ENCODE measurements at regions not wholly inside any gene's neighbourhood (a gene's known extent, or its start where the extent isn't known, plus 50 kb on each side); places are given as distances from the start of the nearest gene placed in this dataset.
A peak's percentile ranks its signal among the peaks of the same experiment; 100 is the strongest.

DNA sequence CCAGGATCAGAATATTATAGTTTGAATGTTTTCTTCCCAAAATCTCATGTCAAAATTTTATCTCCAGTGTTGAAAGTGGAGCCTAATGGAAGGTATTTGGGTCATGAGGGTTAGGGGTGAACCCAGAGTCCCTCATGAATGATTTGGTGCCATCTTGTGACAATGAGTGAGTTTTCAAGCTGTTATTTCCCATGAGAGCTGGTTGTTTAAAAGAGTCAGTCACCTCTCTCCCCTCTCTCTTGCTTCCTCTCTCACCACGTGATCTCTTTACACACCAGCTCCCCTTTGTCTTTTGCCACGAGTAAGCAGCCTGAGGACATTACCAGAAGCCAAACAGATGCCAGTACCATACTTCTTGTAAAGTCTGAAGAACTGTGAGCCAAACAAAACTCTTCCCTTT lies 561.6 kb downstream of the RERGL start:
- Histone ChIP-seq H2AK5ac (ENCODE audit: insufficient read length, low read length) (no peak overlapping the region), H2BK5ac (ENCODE audit: insufficient read length, low read length) (no peak overlapping the region), H3K4me1 (ENCODE audit: insufficient read depth, low read length) (no peaks in the 10 kb centered on the region), H3K14ac (ENCODE audit: insufficient read depth, low read length) (no peak overlapping the region), H4K20me1 (ENCODE audit: control insufficient read depth, insufficient read depth, insufficient read length) (no peaks in the 10 kb centered on the region), H2BK20ac (ENCODE audit: low read depth, low read length, poor library complexity, severe bottlenecking) (no peak overlapping the region), H3K79me2 (ENCODE audit: insufficient read depth, low read length) (no peaks in the 10 kb centered on the region), H3K18ac (ENCODE audit: insufficient read length, low read depth, low read length) (no peak overlapping the region), H2AFZ (ENCODE audit: low read length) (no peak overlapping the region), H3K9ac (ENCODE audit: extremely low read depth, insufficient read length, low read length) (no peak overlapping the region), H4K8ac (replicated peaks; ENCODE audit: insufficient read length, low read depth, low read length) (no peak overlapping the region), H3K27me3 (ENCODE audit: insufficient read depth, low read length) (no peaks in the 10 kb centered on the region), H3K23me2 (ENCODE audit: insufficient read length, low read depth, low read length, poor library complexity, severe bottlenecking) (no peaks in the 10 kb centered on the region), H4K5ac (ENCODE audit: insufficient read length, low read depth, low read length) (no peak overlapping the region), H3K56ac (ENCODE audit: insufficient read length, low read depth, low read length) (no peak overlapping the region), H3T11ph (ENCODE audit: low read length) (no peak overlapping the region), H2BK120ac (ENCODE audit: low read depth, low read length, poor library complexity, severe bottlenecking) (no peak overlapping the region), H2BK12ac (ENCODE audit: insufficient read length, low read depth, low read length) (no peak overlapping the region), H3K23ac (ENCODE audit: insufficient read length, low read depth, low read length) (no peak overlapping the region), H2BK15ac (ENCODE audit: low read depth, low read length) (no peak overlapping the region), H3K79me1 (ENCODE audit: insufficient read depth, low read depth, low read length, poor library complexity, severe bottlenecking) (no peaks in the 10 kb centered on the region), H3K4me2 (ENCODE audit: insufficient read depth, insufficient read length, low read length) (no peak overlapping the region), H3K4ac (ENCODE audit: low read depth, low read length) (no peak overlapping the region), H3K9me3 (ENCODE audit: control insufficient read depth, low read depth, low read length) (no peaks in the 10 kb centered on the region), H3K27ac (ENCODE audit: insufficient read length, low read depth, low read length) (no peak overlapping the region), H4K91ac (ENCODE audit: insufficient read length, low read depth, low read length) (no peak overlapping the region)
- Mint-ChIP-seq H3K36me3 (ENCODE audit: insufficient read depth in 1 of 3, low read depth in 3 of 3) (no peaks in the 10 kb centered on the region), H3K4me1 (peaks cover 4% of the 10 kb centered on the region in 2 experiments), H3K4me3 (no peak overlapping the region), H3K9me3 (no peaks in the 10 kb centered on the region), H3K27me3 (ENCODE audit: low read depth) (no peaks in the 10 kb centered on the region; the same call in 1 of the 2 replicates), H3K27ac (no peak overlapping the region)
- TF ChIP-seq, protein P1, sequence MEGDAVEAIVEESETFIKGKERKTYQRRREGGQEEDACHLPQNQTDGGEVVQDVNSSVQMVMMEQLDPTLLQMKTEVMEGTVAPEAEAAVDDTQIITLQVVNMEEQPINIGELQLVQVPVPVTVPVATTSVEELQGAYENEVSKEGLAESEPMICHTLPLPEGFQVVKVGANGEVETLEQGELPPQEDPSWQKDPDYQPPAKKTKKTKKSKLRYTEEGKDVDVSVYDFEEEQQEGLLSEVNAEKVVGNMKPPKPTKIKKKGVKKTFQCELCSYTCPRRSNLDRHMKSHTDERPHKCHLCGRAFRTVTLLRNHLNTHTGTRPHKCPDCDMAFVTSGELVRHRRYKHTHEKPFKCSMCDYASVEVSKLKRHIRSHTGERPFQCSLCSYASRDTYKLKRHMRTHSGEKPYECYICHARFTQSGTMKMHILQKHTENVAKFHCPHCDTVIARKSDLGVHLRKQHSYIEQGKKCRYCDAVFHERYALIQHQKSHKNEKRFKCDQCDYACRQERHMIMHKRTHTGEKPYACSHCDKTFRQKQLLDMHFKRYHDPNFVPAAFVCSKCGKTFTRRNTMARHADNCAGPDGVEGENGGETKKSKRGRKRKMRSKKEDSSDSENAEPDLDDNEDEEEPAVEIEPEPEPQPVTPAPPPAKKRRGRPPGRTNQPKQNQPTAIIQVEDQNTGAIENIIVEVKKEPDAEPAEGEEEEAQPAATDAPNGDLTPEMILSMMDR (conservative IDR thresholded peaks at IDR 0.05): peak; percentile 46; the same call in 2 of the 3 replicates
- no CpG with 5 or more reads among the region's 2 CpGs for WGBS (ENCODE audit: extremely low coverage, insufficient read length, low lambda C conversion rate)
- peak; percentile 48 for DNase-seq
